ENCODE measurements at regions not wholly inside any gene's neighbourhood (a gene's known extent, or its start where the extent isn't known, plus 50 kb on each side); places are given as distances from the start of the nearest gene placed in this dataset.
A peak's percentile ranks its signal among the peaks of the same experiment; 100 is the strongest.

DNA sequence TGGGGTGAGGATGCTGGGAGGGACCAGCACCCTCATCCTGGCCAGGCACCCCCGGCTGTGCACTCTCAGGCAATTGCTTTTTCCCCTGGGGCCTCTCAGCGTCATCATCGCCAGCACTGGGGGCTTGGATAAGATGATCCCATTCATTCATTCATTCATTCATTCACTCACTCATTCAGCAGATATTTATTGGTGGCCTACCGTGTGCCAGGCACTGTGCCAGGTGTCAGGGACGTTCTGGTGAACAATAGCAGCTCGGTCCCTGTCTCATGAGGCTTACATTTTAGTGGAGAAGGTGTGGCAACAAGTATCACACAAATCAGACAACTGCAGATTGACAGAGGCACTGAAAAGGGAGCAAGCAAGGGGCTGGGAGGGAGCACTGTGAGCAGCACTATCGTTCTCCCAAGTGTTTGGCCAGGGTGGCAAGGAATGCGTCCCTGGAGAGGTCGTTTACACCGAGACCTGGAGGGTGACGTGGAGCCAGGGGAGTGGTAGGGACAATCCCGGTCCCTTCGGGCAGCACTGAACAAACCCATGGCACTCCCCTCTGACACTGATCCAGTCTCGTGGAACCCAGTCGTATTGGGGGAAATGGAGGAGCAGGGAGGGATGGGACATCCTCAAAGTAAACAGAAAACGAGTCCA lies 124.1 kb downstream of the PAPOLA start:
- TF ChIP-seq, protein P1, sequence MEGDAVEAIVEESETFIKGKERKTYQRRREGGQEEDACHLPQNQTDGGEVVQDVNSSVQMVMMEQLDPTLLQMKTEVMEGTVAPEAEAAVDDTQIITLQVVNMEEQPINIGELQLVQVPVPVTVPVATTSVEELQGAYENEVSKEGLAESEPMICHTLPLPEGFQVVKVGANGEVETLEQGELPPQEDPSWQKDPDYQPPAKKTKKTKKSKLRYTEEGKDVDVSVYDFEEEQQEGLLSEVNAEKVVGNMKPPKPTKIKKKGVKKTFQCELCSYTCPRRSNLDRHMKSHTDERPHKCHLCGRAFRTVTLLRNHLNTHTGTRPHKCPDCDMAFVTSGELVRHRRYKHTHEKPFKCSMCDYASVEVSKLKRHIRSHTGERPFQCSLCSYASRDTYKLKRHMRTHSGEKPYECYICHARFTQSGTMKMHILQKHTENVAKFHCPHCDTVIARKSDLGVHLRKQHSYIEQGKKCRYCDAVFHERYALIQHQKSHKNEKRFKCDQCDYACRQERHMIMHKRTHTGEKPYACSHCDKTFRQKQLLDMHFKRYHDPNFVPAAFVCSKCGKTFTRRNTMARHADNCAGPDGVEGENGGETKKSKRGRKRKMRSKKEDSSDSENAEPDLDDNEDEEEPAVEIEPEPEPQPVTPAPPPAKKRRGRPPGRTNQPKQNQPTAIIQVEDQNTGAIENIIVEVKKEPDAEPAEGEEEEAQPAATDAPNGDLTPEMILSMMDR (conservative IDR thresholded peaks at IDR 0.05): no peak
- peak; percentile 62 for DNase-seq (ENCODE audit: extremely low spot score, unreplicated experiment)
- H3K9me3 Mint-ChIP-seq: no peaks in the 10 kb centered on the region
- H3K4me3 Mint-ChIP-seq: no peak overlapping the region
- no peak overlapping the region for H3K27ac Mint-ChIP-seq
- H3K36me3 Mint-ChIP-seq: no peaks in the 10 kb centered on the region
- no peaks in the 10 kb centered on the region for H3K4me1 Mint-ChIP-seq (ENCODE audit: unreplicated experiment)
- H3K27me3 Mint-ChIP-seq: peaks cover 13% of the 10 kb centered on the region

GRCh38 chr14:96626916-96627315 lies 124.7 kb downstream of the PAPOLA start:
- Mint-ChIP-seq H3K9me3 (no peaks in the 10 kb centered on the region), H3K36me3 (no peaks in the 10 kb centered on the region), H3K27me3 (peaks cover 11% of the 10 kb centered on the region), H3K4me1 (ENCODE audit: unreplicated experiment) (no peaks in the 10 kb centered on the region), H3K27ac (no peak overlapping the region), H3K4me3 (no peak overlapping the region)
- peak; percentile 49 for DNase-seq (ENCODE audit: extremely low spot score, unreplicated experiment)
- TF ChIP-seq, protein P1 (conservative IDR thresholded peaks at IDR 0.05): no peak

DNA sequence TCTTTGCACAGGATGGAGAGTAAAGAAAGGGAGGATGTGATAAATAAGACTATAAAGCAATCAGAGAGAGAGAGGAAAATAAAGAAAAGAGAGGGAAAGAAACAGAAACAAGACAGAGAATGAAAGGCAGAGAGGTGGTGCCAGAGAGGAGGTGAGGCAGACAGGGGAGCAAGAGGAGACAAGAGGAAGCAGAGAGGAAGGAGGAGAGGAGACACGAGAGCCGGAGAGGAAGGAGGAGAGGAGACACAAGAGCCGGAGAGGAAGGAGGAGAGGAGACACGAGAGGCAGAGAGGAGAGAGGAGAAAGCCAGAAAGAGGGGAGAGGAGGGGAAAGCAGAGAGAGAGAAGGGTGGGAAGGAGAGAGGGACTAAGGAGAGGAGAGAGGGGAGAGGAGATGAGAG lies 125.2 kb downstream of the PAPOLA start:
- no peaks in the 10 kb centered on the region for H3K36me3 Mint-ChIP-seq
- DNase-seq (ENCODE audit: extremely low spot score, unreplicated experiment): no peak
- TF ChIP-seq, protein P1 (conservative IDR thresholded peaks at IDR 0.05): no peak
- no peak overlapping the region for H3K27ac Mint-ChIP-seq
- peaks cover 13% of the 10 kb centered on the region for H3K27me3 Mint-ChIP-seq
- no peak overlapping the region for H3K4me3 Mint-ChIP-seq
- no peaks in the 10 kb centered on the region for H3K9me3 Mint-ChIP-seq
- H3K4me1 Mint-ChIP-seq (ENCODE audit: unreplicated experiment): no peaks in the 10 kb centered on the region

DNA sequence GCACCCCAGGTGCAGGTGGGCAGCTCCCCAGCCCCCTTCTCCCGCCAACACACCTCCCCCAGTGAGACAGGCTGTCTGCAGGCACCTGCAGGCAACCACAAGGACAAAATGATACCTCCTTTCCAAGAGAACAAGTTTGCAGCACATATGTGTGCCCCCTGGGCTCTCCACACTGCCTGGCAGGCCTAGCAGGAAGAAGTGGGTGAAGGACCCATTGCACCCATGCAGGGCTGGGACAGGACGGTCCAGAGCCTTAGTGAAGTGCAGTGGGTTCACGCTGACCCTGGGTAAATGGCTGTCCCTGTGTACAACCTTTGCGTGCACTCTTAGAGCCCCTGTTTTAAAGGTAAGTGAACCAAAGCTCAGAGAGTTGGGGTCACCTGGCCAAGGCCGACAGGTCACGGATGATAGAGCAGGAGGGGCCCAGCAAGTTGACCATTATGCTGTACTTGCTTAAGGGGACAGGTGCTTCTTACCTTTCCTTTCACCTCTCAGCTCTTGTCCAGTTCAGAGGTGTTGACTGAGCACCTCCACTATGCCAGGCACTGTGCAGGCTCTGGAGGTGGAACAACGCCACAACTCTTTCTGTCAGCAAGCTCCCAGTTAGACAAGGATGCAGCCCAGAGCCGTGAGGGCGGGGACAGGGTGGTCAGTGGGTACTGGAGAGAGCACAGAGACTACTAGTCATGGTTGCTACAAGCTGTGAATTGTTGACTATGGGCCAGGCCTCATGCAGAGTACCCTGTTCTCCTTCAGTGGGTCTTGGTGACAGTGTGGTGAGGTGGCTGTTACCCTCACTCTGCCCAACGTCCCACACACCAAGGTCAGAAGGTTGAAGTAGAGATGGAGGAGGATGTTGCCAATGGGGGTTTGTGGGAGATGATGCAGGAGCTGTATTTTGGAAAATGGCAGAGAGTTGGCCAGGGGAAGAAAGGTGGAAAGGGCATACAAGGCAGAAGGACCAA lies 125.9 kb downstream of the PAPOLA start:
- peaks cover 9% of the 10 kb centered on the region for H3K27me3 Mint-ChIP-seq
- H3K4me3 Mint-ChIP-seq: no peak overlapping the region
- H3K27ac Mint-ChIP-seq: no peak overlapping the region
- no peaks in the 10 kb centered on the region for H3K36me3 Mint-ChIP-seq
- DNase-seq (ENCODE audit: extremely low spot score, unreplicated experiment): peak; percentile 49
- TF ChIP-seq, protein P1 (conservative IDR thresholded peaks at IDR 0.05): no peak
- no peaks in the 10 kb centered on the region for H3K4me1 Mint-ChIP-seq (ENCODE audit: unreplicated experiment)
- no peaks in the 10 kb centered on the region for H3K9me3 Mint-ChIP-seq

GRCh38 chr14:96629082-96629481 lies 126.9 kb downstream of the PAPOLA start:
- DNase-seq (ENCODE audit: extremely low spot score, unreplicated experiment): peak; percentile 39
- TF ChIP-seq, protein P1 (conservative IDR thresholded peaks at IDR 0.05): no peak
- Mint-ChIP-seq H3K27ac (no peak overlapping the region), H3K4me1 (ENCODE audit: unreplicated experiment) (no peaks in the 10 kb centered on the region), H3K36me3 (no peaks in the 10 kb centered on the region), H3K27me3 (peaks cover 9% of the 10 kb centered on the region), H3K4me3 (no peak overlapping the region), H3K9me3 (no peaks in the 10 kb centered on the region)
